ENCODE measurements at regions not wholly inside any gene's neighbourhood (a gene's known extent, or its start where the extent isn't known, plus 50 kb on each side); places are given as distances from the start of the nearest gene placed in this dataset.

GRCh38 chr2:238633426-238634328 is 206.9 kb downstream of the ASB1 start:
- intact Hi-C loops (cut with micrococcal nuclease): no loop called here

DNA sequence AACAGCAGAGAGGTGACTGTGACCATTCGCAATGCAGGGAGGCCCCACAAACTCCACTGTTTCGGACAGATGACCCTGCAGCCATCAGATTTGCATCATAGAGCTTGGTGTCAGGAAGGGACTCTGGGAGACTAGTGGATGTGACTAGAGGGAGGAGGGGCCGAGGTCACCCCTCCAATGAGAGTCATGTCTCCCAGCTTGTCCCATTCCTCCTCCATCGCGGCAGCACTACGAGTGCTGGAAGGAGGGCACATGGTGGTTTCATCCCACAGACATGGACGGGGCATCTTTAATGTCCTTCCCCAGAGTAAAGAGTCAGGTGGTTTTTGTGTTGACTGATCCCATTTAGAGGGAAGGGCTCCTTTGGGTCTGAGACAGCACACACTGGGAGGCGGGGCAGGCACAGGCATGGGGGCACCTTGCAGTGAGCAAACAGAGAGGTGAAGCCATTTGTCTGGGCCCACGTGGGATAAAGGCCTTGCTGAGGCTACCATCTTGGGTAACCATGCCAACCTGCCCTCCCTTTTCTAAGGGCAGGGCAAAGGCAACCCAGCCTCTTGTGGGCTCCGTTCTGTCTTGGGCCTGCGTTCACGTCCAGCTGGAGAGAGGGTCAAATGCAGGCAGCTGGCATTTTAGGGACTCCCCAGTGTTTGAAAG is 208.1 kb downstream of the ASB1 start:
- intact Hi-C loops (cut with micrococcal nuclease): no loop called here

DNA sequence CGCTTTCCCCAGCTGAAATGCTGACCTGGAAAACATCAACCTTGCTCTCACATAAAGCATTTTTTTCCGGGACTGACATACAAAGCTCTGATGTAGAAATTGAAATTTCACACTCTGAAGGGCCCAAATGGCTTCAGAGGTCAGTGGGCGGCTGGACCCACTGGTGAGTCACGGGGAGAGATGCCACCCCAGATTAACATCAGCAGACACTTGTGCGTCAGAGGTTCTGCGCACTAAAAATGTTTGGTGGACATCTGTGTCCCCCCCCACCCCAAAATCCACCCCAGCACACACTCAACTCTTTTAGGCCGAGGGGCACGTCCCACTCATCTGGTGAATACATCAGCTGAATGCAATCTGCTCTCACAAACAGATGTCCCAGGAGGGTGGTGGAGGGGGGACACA is 208.9 kb downstream of the ASB1 start:
- intact Hi-C loops (cut with micrococcal nuclease): no loop called here

DNA sequence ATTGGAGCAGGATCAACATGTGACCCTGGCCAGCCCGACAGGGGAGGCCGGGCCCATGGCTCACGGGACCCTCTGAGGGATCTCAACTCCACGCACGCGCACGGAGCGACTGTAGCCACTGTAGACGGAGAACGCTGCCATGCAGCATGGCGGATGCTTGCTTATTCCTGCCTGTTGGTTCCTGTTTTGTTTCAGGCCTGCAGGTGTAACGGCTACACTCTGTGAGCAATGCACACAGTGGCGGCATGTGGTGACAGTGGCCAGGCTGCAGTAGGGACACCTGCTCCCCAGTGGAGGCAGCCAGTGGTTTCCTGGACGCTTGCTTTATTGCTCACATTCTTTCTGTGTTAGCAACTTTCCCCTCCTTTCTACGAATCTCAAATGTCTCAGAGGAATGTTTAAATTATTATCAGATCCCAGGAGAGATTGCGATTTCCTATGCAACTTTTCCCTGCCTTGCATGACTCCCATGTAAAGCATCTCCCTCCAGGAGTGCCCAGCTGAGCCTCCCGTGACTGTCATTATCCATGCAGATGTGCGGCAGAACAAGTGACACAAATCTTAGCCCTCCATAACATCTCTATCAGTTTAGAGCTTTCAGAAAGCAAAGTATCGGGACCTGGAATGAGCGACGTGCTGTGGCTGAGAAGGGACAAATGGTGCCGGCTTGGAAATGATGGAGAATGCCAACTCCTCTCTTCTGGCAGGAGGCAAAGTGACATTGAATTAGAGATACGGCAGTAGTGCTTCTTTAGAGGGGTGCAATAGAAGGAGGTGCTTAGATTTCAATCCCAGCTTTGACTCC is 209.7 kb downstream of the ASB1 start:
- intact Hi-C loops (cut with micrococcal nuclease): no loop called here

DNA sequence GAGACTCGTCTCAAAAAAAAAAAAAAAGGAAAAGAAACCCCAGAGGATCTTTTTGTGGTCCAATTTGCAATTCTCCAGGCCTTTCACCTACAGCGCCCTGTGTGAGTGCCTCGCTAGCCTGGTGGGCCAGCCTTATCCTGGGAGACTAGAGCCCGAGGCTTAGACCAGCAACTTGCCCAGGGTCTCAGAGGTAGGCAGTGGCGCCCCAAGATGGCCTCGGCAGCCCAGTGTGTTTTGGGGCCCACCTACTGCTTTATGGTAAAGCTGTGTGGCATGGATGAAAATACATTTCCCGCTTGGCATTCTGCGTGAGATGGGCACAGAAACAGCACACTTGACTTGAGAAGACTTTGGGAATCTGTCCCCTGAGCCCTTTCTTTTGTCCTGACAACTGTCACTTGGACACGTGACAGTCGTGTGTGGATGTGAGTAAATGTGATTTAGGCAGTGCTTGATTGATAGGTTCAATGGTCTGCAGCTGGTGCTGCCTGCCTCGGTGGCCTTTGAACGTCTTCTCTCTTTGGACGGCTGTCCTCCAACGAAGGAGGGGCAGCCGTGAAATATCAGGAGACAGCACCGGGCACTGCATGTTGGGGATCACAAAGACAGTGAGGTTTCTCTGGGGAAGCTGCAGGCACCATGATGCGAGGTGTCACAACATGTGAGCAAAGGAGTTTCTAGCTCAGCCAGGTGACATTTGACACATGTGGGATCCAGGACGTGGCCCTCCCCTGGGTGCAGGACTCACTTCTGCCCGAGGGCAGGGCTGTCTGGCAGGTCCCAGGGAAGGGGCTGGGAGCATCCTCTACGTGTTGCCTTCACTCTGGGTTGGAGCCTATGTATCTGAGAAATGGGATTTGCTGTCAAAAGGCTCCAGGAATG is 209.5 kb upstream of the TWIST2 start:
- intact Hi-C loops (cut with micrococcal nuclease): no loop called here

GRCh38 chr2:238638982-238639628 is 208.8 kb upstream of the TWIST2 start:
- intact Hi-C loops (cut with micrococcal nuclease): no loop called here

GRCh38 chr2:238640486-238640885 is 207.4 kb upstream of the TWIST2 start:
- intact Hi-C loops (cut with micrococcal nuclease): no loop called here

DNA sequence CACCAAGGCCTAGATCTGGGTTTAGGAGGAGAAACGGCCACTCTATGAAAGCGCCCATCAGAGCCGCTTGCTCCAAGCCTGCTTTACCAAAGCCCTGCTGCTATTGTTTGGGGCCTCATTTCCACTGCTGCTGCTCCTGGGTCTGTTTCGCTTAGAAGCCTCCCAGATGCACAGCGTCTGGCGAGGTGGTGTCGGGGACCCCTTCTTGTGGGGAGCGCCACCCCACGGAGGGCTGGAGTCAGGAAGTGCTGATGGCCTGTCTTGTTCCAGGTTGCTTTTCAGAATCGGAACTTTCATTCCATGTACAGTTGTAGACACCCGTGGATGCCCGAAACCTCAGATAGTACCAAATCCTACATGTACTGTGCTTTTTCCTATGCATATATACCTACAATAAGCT is 204.9 kb upstream of the TWIST2 start:
- intact Hi-C loops (cut with micrococcal nuclease): no loop called here

- intact Hi-C loops (cut with micrococcal nuclease): no loop called here
Observed at GRCh38 chr2:238643400-238643907, 204.4 kb upstream of the TWIST2 start.

- intact Hi-C loops (cut with micrococcal nuclease): no loop called here
Observed at GRCh38 chr2:238644095-238645081, 203.5 kb upstream of the TWIST2 start.

- intact Hi-C loops (cut with micrococcal nuclease): no loop called here
Observed at GRCh38 chr2:238645095-238645494, 202.8 kb upstream of the TWIST2 start.

GRCh38 chr2:238645716-238646115 is 202.2 kb upstream of the TWIST2 start:
- intact Hi-C loops (cut with micrococcal nuclease): no loop called here

GRCh38 chr2:238646281-238646680 is 201.6 kb upstream of the TWIST2 start:
- intact Hi-C loops (cut with micrococcal nuclease): no loop called here

DNA sequence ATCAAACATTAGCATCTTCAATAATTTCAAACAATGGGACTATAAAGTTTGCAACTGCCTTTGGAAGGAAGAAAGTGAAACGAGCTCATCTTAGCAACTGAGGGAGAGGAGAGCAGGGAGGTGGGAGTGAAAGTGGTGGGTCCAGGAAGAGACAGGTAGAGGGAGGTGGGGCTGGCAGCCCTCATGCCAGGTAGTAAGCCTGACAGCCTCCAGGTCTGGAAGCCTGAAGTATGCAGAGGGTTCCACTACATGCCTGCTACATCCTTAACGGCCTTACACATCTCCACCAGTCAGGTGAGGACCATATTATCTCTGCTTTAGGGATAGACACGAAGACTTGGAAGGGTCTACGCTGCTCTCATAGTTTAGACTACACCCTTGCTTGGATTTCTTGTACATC is 201.1 kb upstream of the TWIST2 start:
- intact Hi-C loops (cut with micrococcal nuclease): no loop called here

GRCh38 chr2:238649123-238649522 is 198.8 kb upstream of the TWIST2 start:
- intact Hi-C loops (cut with micrococcal nuclease): no loop called here

GRCh38 chr2:238649936-238650518 is 197.9 kb upstream of the TWIST2 start:
- intact Hi-C loops (cut with micrococcal nuclease): no loop called here

DNA sequence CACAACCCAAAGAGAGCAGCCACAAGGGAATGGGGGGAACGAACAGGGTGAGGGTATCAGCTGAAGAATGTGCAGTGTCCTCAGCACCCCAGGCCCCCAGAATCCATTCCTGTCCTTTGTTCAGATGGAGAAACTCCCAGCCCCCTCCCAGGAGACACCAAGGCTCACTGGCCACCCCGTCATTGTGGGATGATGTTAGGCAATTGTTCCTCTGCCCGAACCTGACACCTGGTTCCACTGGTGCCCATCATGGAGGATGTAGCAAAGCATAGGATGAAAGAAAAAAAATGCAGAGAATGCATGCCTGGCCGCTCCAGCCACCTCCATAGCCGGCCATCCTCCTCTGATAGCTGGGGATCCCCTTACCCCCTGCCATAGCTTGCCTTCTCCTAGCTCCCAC is 197.3 kb upstream of the TWIST2 start:
- intact Hi-C loops (cut with micrococcal nuclease): no loop called here

- intact Hi-C loops (cut with micrococcal nuclease): no loop called here
Observed at GRCh38 chr2:238651306-238652052, 196.4 kb upstream of the TWIST2 start.

Measured in T-helper 1 cell treated with Interleukin-12 subunit alpha and Interleukin-12 subunit beta and Interleukin-4 antibody, amounts not matched to agents 30 ng/mL and 1 ng/mL, for 36 hours (primary cell).